Parathyroid adenoma (tissue), 2 donors: ENCODE measurements at regions not wholly inside any gene's neighbourhood (a gene's known extent, or its start where the extent isn't known, plus 50 kb on each side); places are given as distances from the start of the nearest gene placed in this dataset.

Source experiments
- H2AFZ ChIP-seq: fragments of 300-600 bp; sonication (generic); one replicate; pipeline ENCODE4 v1.7.0; 2017; ENCODE audit warnings: antibody characterized with exemption, mild to moderate bottlenecking
- H3K27ac ChIP-seq: fragments of 300-600 bp; sonication (generic); one replicate; pipeline ENCODE4 v1.7.0; 2017
- H3K27me3 ChIP-seq: fragments of 300-600 bp; sonication (generic); one replicate; pipeline ENCODE4 v1.7.0; 2017; ENCODE audit warnings: low read length; ENCODE audit not compliant: control insufficient read depth, insufficient read depth
- H3K36me3 ChIP-seq: fragments of 300-600 bp; sonication (generic); one replicate; pipeline ENCODE4 v1.7.0; 2017; ENCODE audit warnings: low read length; ENCODE audit not compliant: control insufficient read depth, insufficient read depth
- H3K4me1 ChIP-seq: fragments of 300-600 bp; sonication (generic); one replicate; pipeline ENCODE4 v1.7.0; 2017; ENCODE audit warnings: control low read depth
- H3K4me2 ChIP-seq: fragments of 300-600 bp; sonication (generic); one replicate; pipeline ENCODE4 v1.7.0; 2017; ENCODE audit warnings: low read length
- H3K4me3 ChIP-seq: fragments of 300-600 bp; sonication (generic); one replicate; pipeline ENCODE4 v1.7.0; 2017; ENCODE audit warnings: low read depth, low read length
- H3K79me2 ChIP-seq: fragments of 300-600 bp; sonication (generic); one replicate; pipeline ENCODE4 v1.7.0; 2017; ENCODE audit warnings: control low read depth
- H3K9ac ChIP-seq: fragments of 300-600 bp; sonication (generic); one replicate; pipeline ENCODE4 v1.7.0; 2017; ENCODE audit warnings: mild to moderate bottlenecking
- H3K9me3 ChIP-seq: fragments of 300-600 bp; sonication (generic); one replicate; pipeline ENCODE4 v1.7.0; 2017; ENCODE audit warnings: low read length; ENCODE audit not compliant: control insufficient read depth
- CTCF ChIP-seq: fragments of 300-600 bp; sonication (generic); IDR thresholded peaks from one replicate; pipeline ENCODE4 v1.7.0; 2017; ENCODE audit warnings: antibody characterized with exemption, mild to moderate bottlenecking
- donor health status: primary hyperparathyroidism.

GRCh38 chr1:187074445-187075048, 245.8 kb downstream of the PLA2G4A start:
- no peak for TF ChIP-seq CTCF
- H3K9me3 ChIP-seq, result no peaks in the 10 kb centered on the region
- no peak overlapping the region for H3K4me2 ChIP-seq
- no peaks in the 10 kb centered on the region for H3K36me3 ChIP-seq
- H3K9ac ChIP-seq, result no peak overlapping the region
- H3K4me1 ChIP-seq, result no peaks in the 10 kb centered on the region
- no peak overlapping the region for H3K27ac ChIP-seq
- no peaks in the 10 kb centered on the region for H3K27me3 ChIP-seq
- no peaks in the 10 kb centered on the region for H3K79me2 ChIP-seq
- no peak overlapping the region for H3K4me3 ChIP-seq
- H2AFZ ChIP-seq, result no peak overlapping the region

GRCh38 chr1:187076922-187077321, 248.2 kb downstream of the PLA2G4A start:
- Histone ChIP-seq H3K36me3 (no peaks in the 10 kb centered on the region), H3K9me3 (no peaks in the 10 kb centered on the region), H2AFZ (no peak overlapping the region), H3K9ac (no peak overlapping the region), H3K4me2 (no peak overlapping the region), H3K4me1 (no peaks in the 10 kb centered on the region), H3K27me3 (no peaks in the 10 kb centered on the region), H3K79me2 (no peaks in the 10 kb centered on the region), H3K27ac (no peak overlapping the region), H3K4me3 (no peak overlapping the region)
- TF ChIP-seq CTCF, result no peak

- no peaks in the 10 kb centered on the region for H3K27me3 ChIP-seq
- no peak overlapping the region for H3K4me2 ChIP-seq
- no peaks in the 10 kb centered on the region for H3K9me3 ChIP-seq
- H3K4me1 ChIP-seq, result no peaks in the 10 kb centered on the region
- no peaks in the 10 kb centered on the region for H3K79me2 ChIP-seq
- H3K36me3 ChIP-seq, result no peaks in the 10 kb centered on the region
- no peak for TF ChIP-seq CTCF
- no peak overlapping the region for H2AFZ ChIP-seq
- no peak overlapping the region for H3K27ac ChIP-seq
- H3K9ac ChIP-seq, result no peak overlapping the region
- H3K4me3 ChIP-seq, result no peak overlapping the region
Measured at GRCh38 chr1:187078321-187078720, 249.6 kb downstream of the PLA2G4A start.

GRCh38 chr1:187078916-187079315, 250.2 kb downstream of the PLA2G4A start:
- no peaks in the 10 kb centered on the region for H3K36me3 ChIP-seq
- no peak overlapping the region for H3K4me3 ChIP-seq
- H3K27me3 ChIP-seq, result no peaks in the 10 kb centered on the region
- no peaks in the 10 kb centered on the region for H3K79me2 ChIP-seq
- no peak for TF ChIP-seq CTCF
- no peak overlapping the region for H2AFZ ChIP-seq
- no peak overlapping the region for H3K4me2 ChIP-seq
- H3K27ac ChIP-seq, result no peak overlapping the region
- H3K4me1 ChIP-seq, result no peaks in the 10 kb centered on the region
- H3K9ac ChIP-seq, result no peak overlapping the region
- no peaks in the 10 kb centered on the region for H3K9me3 ChIP-seq

GRCh38 chr1:187079330-187079729, 250.6 kb downstream of the PLA2G4A start:
- no peaks in the 10 kb centered on the region for H3K4me1 ChIP-seq
- H3K36me3 ChIP-seq, result no peaks in the 10 kb centered on the region
- no peaks in the 10 kb centered on the region for H3K27me3 ChIP-seq
- no peak overlapping the region for H2AFZ ChIP-seq
- no peak overlapping the region for H3K27ac ChIP-seq
- no peak overlapping the region for H3K4me2 ChIP-seq
- H3K79me2 ChIP-seq, result no peaks in the 10 kb centered on the region
- no peaks in the 10 kb centered on the region for H3K9me3 ChIP-seq
- no peak for TF ChIP-seq CTCF
- H3K4me3 ChIP-seq, result no peak overlapping the region
- H3K9ac ChIP-seq, result no peak overlapping the region
